Mammary epithelial cell (primary cell): ENCODE measurements at regions not wholly inside any gene's neighbourhood (a gene's known extent, or its start where the extent isn't known, plus 50 kb on each side); places are given as distances from the start of the nearest gene placed in this dataset.
"Not testable (repeated sequence)": the region's sequence is repeated elsewhere in the genome, so short reads cannot be mapped to it uniquely, and the experiment has no call there.

Source experiments
- CTCF ChIP-seq, 2 donors: IDR thresholded peaks in 1 of 2; conservative IDR thresholded peaks in 1 of 2; 2 replicates each; pipeline ENCODE4 v1.5.1; 2011 to 2012; ENCODE audit warnings: inconsistent platforms in 2 of 2, low read length in 2 of 2, mild to moderate bottlenecking in 2 of 2, control low read depth in 1 of 2, low read depth in 1 of 2; ENCODE audit not compliant: insufficient read depth in 1 of 2; ENCODE audit errors: extremely low read depth in 1 of 2
- EZH2 ChIP-seq: IDR thresholded peaks from 2 replicates; pipeline ENCODE4 v1.6.1; 2012; ENCODE audit warnings: low read length, inconsistent platforms, borderline replicate concordance

DNA sequence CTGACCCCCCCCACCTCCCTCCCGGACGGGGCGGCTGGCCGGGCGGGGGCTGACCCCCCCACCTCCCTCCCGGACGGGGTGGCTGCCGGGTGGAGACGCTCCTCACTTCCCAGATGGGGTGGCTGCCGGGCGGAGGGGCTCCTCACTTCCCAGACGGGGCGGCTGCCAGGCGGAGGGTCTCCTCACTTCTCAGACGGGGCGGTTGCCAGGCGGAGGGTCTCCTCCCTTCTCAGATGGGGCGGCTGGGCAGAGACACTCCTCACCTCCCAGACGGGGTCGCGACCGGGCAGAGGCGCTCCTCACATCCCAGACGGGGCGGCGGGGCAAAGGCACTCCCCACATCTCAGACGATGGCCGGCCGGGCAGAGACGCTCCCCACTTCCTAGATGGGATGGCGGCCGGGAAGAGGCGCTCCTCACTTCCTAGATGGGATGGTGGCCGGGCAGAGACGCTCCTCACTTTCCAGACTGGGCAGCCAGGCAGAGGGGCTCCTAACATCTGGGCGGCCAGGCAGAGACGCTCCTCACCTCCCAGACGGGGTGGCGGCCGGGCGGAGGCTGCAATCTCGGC is 597.6 kb downstream of the ZEB2 start:
- TF ChIP-seq CTCF (conservative IDR thresholded peaks at IDR 0.05 in 1 of 2, IDR thresholded peaks at IDR 0.05 in 1 of 2; ENCODE audit: extremely low read depth in 1 of 2, insufficient read depth in 1 of 2, low read depth in 1 of 2, low read length in 2 of 2); EZH2: not testable (repeated sequence)
